Lung (tissue), 11 donors: ENCODE measurements at regions not wholly inside any gene's neighbourhood (a gene's known extent, or its start where the extent isn't known, plus 50 kb on each side); places are given as distances from the start of the nearest gene placed in this dataset.

ENCODE experiments used
- ATAC-seq: fragments of 200-7000 bp; cut with Tn5 transposase; one replicate; pipeline ENCODE4 v1.9.1; 2020; ENCODE audit warnings: moderate number of reproducible peaks; ENCODE audit not compliant: insufficient read depth, low FRiP score
- DNase-seq, 3 donors: peaks; one replicate each; pipeline ENCODE4 v3.0.0-alpha.2; 2013 to 2017
- H3K27ac ChIP-seq, 2 donors: one replicate each; pipeline ENCODE4 v1.5.1; 2013; ENCODE audit warnings: mild to moderate bottlenecking in 2 of 2, moderate library complexity in 2 of 2, control low read depth in 1 of 2, inconsistent platforms in 1 of 2, low read depth in 1 of 2, low read length in 1 of 2
- H3K27me3 ChIP-seq, 3 donors: one replicate each; pipeline ENCODE4 v1.5.1; 2013; ENCODE audit warnings: low read length in 2 of 3; ENCODE audit not compliant: control insufficient read depth in 3 of 3, insufficient read depth in 3 of 3
- H3K36me3 ChIP-seq, 4 donors: one replicate each; pipeline ENCODE4 v1.5.1; 2013; ENCODE audit warnings: low read length in 4 of 4, mild to moderate bottlenecking in 1 of 4, moderate library complexity in 1 of 4; ENCODE audit not compliant: control insufficient read depth in 4 of 4, insufficient read depth in 4 of 4
- H3K4me1 ChIP-seq, 5 donors: one replicate each; pipeline ENCODE4 v1.5.1; 2013; ENCODE audit warnings: low read length in 5 of 5, mild to moderate bottlenecking in 2 of 5, moderate library complexity in 1 of 5; ENCODE audit not compliant: control insufficient read depth in 5 of 5, insufficient read depth in 5 of 5
- H3K4me3 ChIP-seq: one replicate; pipeline ENCODE4 v1.5.1; 2013; ENCODE audit warnings: mild to moderate bottlenecking, control low read depth, moderate library complexity
- H3K9ac ChIP-seq, 2 donors: one replicate each; pipeline ENCODE4 v1.5.1; 2013; ENCODE audit warnings: low read length in 2 of 2, control low read depth in 1 of 2; ENCODE audit not compliant: insufficient read depth in 1 of 2
- H3K9me3 ChIP-seq, 4 donors: one replicate each; pipeline ENCODE4 v1.5.1; 2013; ENCODE audit warnings: low read length in 3 of 4, mild to moderate bottlenecking in 1 of 4, moderate library complexity in 1 of 4; ENCODE audit not compliant: control insufficient read depth in 4 of 4, insufficient read depth in 3 of 4
- WGBS, 2 donors: extraction: QIAGEN DNeasy Blood & Tissue Kit; methylation state at CpG; one replicate each; pipeline ENCODE4 v1.1.7; 2013; 5-methylcytosine and 5-hydroxymethylcytosine counted together
- TF ChIP-seq, protein P1 (sequence below): IDR thresholded peaks from 2 replicates; pipeline ENCODE4 v1.5.1; 2012; ENCODE audit warnings: mild to moderate bottlenecking; ENCODE audit errors: control extremely low read depth, extremely low read depth
- donor health status: control.
- donor health status: control.
- donor health status: Bipolar disorder and iron deficiency.
- donor health status: healthy.
- donor health status: DM: yes; HTN: yes; CAD: no.

DNA sequence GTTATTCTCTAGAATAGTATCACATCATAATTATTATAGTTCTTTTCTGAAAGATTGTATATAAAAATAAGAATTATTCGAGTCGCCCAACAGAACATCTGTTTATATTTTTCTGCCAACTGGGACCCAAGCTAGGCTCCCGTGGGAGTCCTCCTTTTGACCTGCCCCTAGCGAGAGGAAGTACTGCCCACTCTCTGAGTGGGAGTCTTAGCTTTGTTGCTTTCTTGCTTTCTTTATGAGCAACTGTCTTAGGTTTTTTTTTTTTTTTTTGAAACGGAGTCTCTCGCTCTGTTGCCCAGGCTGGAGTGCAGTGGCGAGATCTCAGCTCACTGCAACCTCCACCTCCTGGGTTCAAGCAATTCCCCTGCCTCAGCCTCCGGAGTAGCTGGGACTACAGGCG is 202.0 kb upstream of the ZNF184 start:
- Histone ChIP-seq H3K4me3 (no peak overlapping the region), H3K9me3 (peaks cover 0 to 9% (median 0%) of the 10 kb centered on the region in 4 donors), H3K36me3 (no peaks in the 10 kb centered on the region), H3K27ac (no peak overlapping the region), H3K4me1 (peaks cover 0 to 3% (median 0%) of the 10 kb centered on the region in 5 donors), H3K27me3 (peaks cover 2 to 97% (median 85%) of the 10 kb centered on the region in 3 donors), H3K9ac (no peak overlapping the region)
- TF ChIP-seq, protein P1, sequence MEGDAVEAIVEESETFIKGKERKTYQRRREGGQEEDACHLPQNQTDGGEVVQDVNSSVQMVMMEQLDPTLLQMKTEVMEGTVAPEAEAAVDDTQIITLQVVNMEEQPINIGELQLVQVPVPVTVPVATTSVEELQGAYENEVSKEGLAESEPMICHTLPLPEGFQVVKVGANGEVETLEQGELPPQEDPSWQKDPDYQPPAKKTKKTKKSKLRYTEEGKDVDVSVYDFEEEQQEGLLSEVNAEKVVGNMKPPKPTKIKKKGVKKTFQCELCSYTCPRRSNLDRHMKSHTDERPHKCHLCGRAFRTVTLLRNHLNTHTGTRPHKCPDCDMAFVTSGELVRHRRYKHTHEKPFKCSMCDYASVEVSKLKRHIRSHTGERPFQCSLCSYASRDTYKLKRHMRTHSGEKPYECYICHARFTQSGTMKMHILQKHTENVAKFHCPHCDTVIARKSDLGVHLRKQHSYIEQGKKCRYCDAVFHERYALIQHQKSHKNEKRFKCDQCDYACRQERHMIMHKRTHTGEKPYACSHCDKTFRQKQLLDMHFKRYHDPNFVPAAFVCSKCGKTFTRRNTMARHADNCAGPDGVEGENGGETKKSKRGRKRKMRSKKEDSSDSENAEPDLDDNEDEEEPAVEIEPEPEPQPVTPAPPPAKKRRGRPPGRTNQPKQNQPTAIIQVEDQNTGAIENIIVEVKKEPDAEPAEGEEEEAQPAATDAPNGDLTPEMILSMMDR = no peak
- ATAC-seq = no peak
- 69 to 74% methylated on average over 9 of the region's 9 CpGs for WGBS, 2 donors
- DNase-seq = no peak

DNA sequence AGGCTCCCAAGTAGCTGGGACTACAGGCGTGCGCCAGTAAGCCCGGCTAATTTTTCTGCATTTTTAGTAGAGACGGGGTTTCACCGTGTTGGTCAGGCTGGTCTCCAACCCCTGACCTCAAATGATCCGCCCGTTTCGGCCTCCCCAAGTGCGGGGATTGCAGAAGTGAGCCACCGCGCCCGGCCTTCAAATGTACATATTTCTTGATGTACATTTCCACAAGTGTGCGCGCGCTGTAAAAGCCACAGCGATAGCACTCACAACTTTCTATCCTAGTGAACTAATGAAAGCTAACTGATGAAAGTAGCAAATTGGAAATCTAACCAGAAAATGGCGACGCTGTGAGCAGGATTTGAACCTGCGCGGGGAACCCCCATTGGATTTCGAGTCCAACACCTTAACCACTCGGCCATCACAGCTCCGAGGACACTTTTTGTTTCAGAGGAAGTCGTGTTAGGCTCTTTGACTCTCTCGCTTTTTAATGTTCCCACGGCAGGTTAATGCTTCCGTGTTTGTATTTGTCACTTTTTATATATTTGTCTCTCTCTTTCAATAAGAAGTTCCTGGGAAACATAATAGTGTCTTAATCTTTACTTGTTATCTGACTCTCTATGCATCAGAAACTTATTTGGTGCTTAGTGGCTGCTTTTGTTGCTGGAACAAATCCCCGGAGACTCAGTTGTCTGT is 199.4 kb upstream of the ZNF184 start:
- WGBS, 2 donors = 3 to 5% methylated on average over 28 of the region's 28 CpGs
- no peak overlapping the region for H3K9ac ChIP-seq
- ATAC-seq (no peak), DNase-seq (peak; percentile 31 to 46 (median 41))
- H3K4me3 ChIP-seq = no peak overlapping the region
- peaks cover 0 to 9% (median 2%) of the 10 kb centered on the region in 5 donors for H3K4me1 ChIP-seq
- H3K9me3 ChIP-seq = peaks cover 0 to 10% (median 0%) of the 10 kb centered on the region in 4 donors
- TF ChIP-seq, protein P1 = no peak
- peaks cover 2 to 97% (median 85%) of the 10 kb centered on the region in 3 donors for H3K27me3 ChIP-seq
- no peak overlapping the region for H3K27ac ChIP-seq
- no peaks in the 10 kb centered on the region for H3K36me3 ChIP-seq

DNA sequence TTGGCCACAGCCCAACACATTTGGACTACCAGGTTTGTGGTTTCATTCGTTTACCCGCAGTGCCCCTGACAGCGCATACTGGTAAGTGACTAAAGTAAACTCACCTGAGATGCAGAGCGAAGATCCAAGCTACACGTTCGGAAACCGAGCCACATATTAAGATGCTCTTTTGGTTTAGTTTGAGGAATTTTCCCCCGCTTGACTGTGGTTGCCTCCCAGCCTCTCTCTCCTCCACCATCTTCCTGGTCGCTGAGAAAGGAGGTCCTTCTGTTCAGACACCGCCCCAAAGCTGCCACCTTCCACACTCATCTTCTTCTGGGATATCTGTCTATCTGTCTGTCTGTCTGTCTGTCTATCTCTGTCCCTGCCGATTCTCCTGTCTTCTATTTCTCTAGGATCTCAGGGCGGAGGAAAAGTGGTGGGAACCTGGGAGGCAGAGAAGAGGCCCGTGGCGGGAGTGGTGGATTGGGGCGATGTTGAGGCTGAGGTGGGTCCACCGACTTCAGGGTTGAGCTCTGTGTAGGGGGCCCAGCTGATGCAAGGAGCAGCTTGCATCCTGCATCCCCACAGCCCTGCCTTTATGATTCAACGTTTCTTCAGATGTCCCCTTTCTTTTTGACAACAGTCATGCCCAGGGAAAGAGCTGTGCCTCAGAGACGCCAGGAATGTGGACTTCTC is 196.9 kb upstream of the ZNF184 start:
- no peak for ATAC-seq

More for the DNA sequence above, 196.9 kb upstream of the ZNF184 start:
- 11 to 15% methylated on average over 18 of the region's 18 CpGs for WGBS, 2 donors
- Histone ChIP-seq H3K27me3 (peaks cover 6 to 95% (median 83%) of the 10 kb centered on the region in 3 donors), H3K9ac (no peak overlapping the region), H3K4me1 (peaks cover 0 to 9% (median 2%) of the 10 kb centered on the region in 5 donors), H3K36me3 (no peaks in the 10 kb centered on the region), H3K4me3 (no peak overlapping the region), H3K27ac (no peak overlapping the region), H3K9me3 (peaks cover 0 to 12% (median 0%) of the 10 kb centered on the region in 4 donors)
- TF ChIP-seq, protein P1 = no peak
- DNase-seq = peak in 1 of 3 donors; percentile 16
